Activated naive CD8-positive, alpha-beta T cell treated with anti-CD3 and anti-CD28 coated beads, Interleukin-2, amount 10 ng/mL, durations not matched to agents 7 days and 5 days (primary cell): ENCODE measurements at regions not wholly inside any gene's neighbourhood (a gene's known extent, or its start where the extent isn't known, plus 50 kb on each side); places are given as distances from the start of the nearest gene placed in this dataset.

Source experiments
- ATAC-seq: fragments of 150-1000 bp; cut with Tn5 transposase; one replicate; pipeline ENCODE4 v1.10.0; 2021; ENCODE audit warnings: low read depth, moderate library complexity
- POLR2A ChIA-PET: fragments of 350-600 bp; sonication (Branson Sonifier 250); formaldehyde crosslinking; loops from one replicate; lab custom pipeline; 2021; ENCODE audit warnings: antibody characterized with exemption; lab: Charles Lee
- DNase-seq: peaks from one replicate; pipeline ENCODE4 v3.0.0; 2021
- H3K27ac Mint-ChIP-seq: one replicate; pipeline ENCODE4 v1.8.0; 2022; ENCODE audit warnings: mild to moderate bottlenecking, mixed read lengths
- H3K27me3 Mint-ChIP-seq: one replicate; pipeline ENCODE4 v1.8.0; 2022; ENCODE audit warnings: mild to moderate bottlenecking, moderate library complexity, mixed read lengths
- H3K36me3 Mint-ChIP-seq: one replicate; pipeline ENCODE4 v1.8.0; 2021; ENCODE audit warnings: mild to moderate bottlenecking, mixed read lengths
- H3K4me1 Mint-ChIP-seq: one replicate; pipeline ENCODE4 v1.8.0; 2021; ENCODE audit warnings: mixed read lengths
- H3K4me3 Mint-ChIP-seq: one replicate; pipeline ENCODE4 v1.8.0; 2022; ENCODE audit warnings: mild to moderate bottlenecking, moderate library complexity, mixed read lengths
- H3K9me3 Mint-ChIP-seq: one replicate; pipeline ENCODE4 v1.8.0; 2021; ENCODE audit warnings: mixed read lengths

GRCh38 chr17:12362853-12363455, 302.7 kb upstream of the MYOCD start:
- POLR2A ChIA-PET: no interaction called here
- H3K4me3 Mint-ChIP-seq: no peak overlapping the region
- H3K27ac Mint-ChIP-seq: no peak overlapping the region
- no peaks in the 10 kb centered on the region for H3K36me3 Mint-ChIP-seq
- no peak for DNase-seq
- H3K4me1 Mint-ChIP-seq: no peaks in the 10 kb centered on the region
- H3K27me3 Mint-ChIP-seq: no peaks in the 10 kb centered on the region
- H3K9me3 Mint-ChIP-seq: peaks cover 10% of the 10 kb centered on the region
- ATAC-seq: no peak

GRCh38 chr17:12365805-12366204, 299.9 kb upstream of the MYOCD start:
- POLR2A ChIA-PET: no interaction called here
- ATAC-seq: no peak
- Mint-ChIP-seq H3K9me3 (peaks cover 14% of the 10 kb centered on the region), H3K4me1 (no peaks in the 10 kb centered on the region), H3K36me3 (no peaks in the 10 kb centered on the region), H3K27ac (no peak overlapping the region), H3K4me3 (no peak overlapping the region), H3K27me3 (no peaks in the 10 kb centered on the region)
- no peak for DNase-seq

GRCh38 chr17:12369065-12369464, 296.6 kb upstream of the MYOCD start:
- Mint-ChIP-seq H3K4me3 (no peak overlapping the region), H3K27ac (no peak overlapping the region), H3K9me3 (peaks cover 9% of the 10 kb centered on the region), H3K27me3 (no peaks in the 10 kb centered on the region), H3K4me1 (no peaks in the 10 kb centered on the region), H3K36me3 (no peaks in the 10 kb centered on the region)
- no peak for DNase-seq
- POLR2A ChIA-PET: no interaction called here
- no peak for ATAC-seq

GRCh38 chr17:12376276-12376675, 289.4 kb upstream of the MYOCD start:
- H3K36me3 Mint-ChIP-seq: no peaks in the 10 kb centered on the region
- ATAC-seq (no peak), DNase-seq (no peak)
- peaks cover 8% of the 10 kb centered on the region for H3K9me3 Mint-ChIP-seq
- no peaks in the 10 kb centered on the region for H3K4me1 Mint-ChIP-seq
- POLR2A ChIA-PET: no interaction called here
- H3K27ac Mint-ChIP-seq: no peak overlapping the region
- no peaks in the 10 kb centered on the region for H3K27me3 Mint-ChIP-seq
- H3K4me3 Mint-ChIP-seq: no peak overlapping the region

- Mint-ChIP-seq H3K4me1 (no peaks in the 10 kb centered on the region), H3K27me3 (no peaks in the 10 kb centered on the region), H3K36me3 (no peaks in the 10 kb centered on the region), H3K9me3 (peaks cover 5% of the 10 kb centered on the region), H3K4me3 (no peak overlapping the region), H3K27ac (no peak overlapping the region)
- no peak for ATAC-seq
- POLR2A ChIA-PET: no interaction called here
- no peak for DNase-seq
These were observed 279.5 kb upstream of the MYOCD start for GRCh38 chr17:12386225-12386624.

- no peaks in the 10 kb centered on the region for H3K36me3 Mint-ChIP-seq
- ATAC-seq (no peak), DNase-seq (no peak)
- POLR2A ChIA-PET: no interaction called here
- H3K4me1 Mint-ChIP-seq: no peaks in the 10 kb centered on the region
- H3K27ac Mint-ChIP-seq: no peak overlapping the region
- no peak overlapping the region for H3K4me3 Mint-ChIP-seq
- no peaks in the 10 kb centered on the region for H3K27me3 Mint-ChIP-seq
- no peaks in the 10 kb centered on the region for H3K9me3 Mint-ChIP-seq
These were observed 277.5 kb upstream of the MYOCD start for GRCh38 chr17:12388226-12388625.

- H3K27me3 Mint-ChIP-seq: no peaks in the 10 kb centered on the region
- peaks cover 1% of the 10 kb centered on the region for H3K9me3 Mint-ChIP-seq
- H3K4me3 Mint-ChIP-seq: no peak overlapping the region
- POLR2A ChIA-PET: no interaction called here
- H3K36me3 Mint-ChIP-seq: no peaks in the 10 kb centered on the region
- H3K4me1 Mint-ChIP-seq: no peaks in the 10 kb centered on the region
- H3K27ac Mint-ChIP-seq: no peak overlapping the region
- no peak for DNase-seq
- ATAC-seq: no peak
These were observed 276.3 kb upstream of the MYOCD start for GRCh38 chr17:12389421-12389820.

GRCh38 chr17:12390631-12391030, 275.1 kb upstream of the MYOCD start:
- Mint-ChIP-seq H3K27ac (no peak overlapping the region), H3K4me1 (no peaks in the 10 kb centered on the region), H3K9me3 (peaks cover 1% of the 10 kb centered on the region), H3K27me3 (no peaks in the 10 kb centered on the region), H3K4me3 (no peak overlapping the region), H3K36me3 (no peaks in the 10 kb centered on the region)
- POLR2A ChIA-PET: no interaction called here
- no peak for ATAC-seq
- DNase-seq: no peak

GRCh38 chr17:12391468-12391867, 274.2 kb upstream of the MYOCD start:
- Mint-ChIP-seq H3K4me3 (no peak overlapping the region), H3K27ac (no peak overlapping the region), H3K4me1 (no peaks in the 10 kb centered on the region), H3K9me3 (peaks cover 4% of the 10 kb centered on the region), H3K27me3 (no peaks in the 10 kb centered on the region), H3K36me3 (no peaks in the 10 kb centered on the region)
- ATAC-seq: no peak
- DNase-seq: no peak
- POLR2A ChIA-PET: no interaction called here

GRCh38 chr17:12395733-12396354, 269.8 kb upstream of the MYOCD start:
- Mint-ChIP-seq H3K9me3 (peaks cover 8% of the 10 kb centered on the region), H3K27ac (no peak overlapping the region), H3K27me3 (no peaks in the 10 kb centered on the region), H3K36me3 (no peaks in the 10 kb centered on the region), H3K4me3 (no peak overlapping the region), H3K4me1 (no peaks in the 10 kb centered on the region)
- DNase-seq: no peak
- ATAC-seq: no peak
- POLR2A ChIA-PET: no interaction called here

GRCh38 chr17:12398441-12399051, 267.1 kb upstream of the MYOCD start:
- Mint-ChIP-seq H3K27ac (no peak overlapping the region), H3K4me1 (no peaks in the 10 kb centered on the region), H3K27me3 (no peaks in the 10 kb centered on the region), H3K9me3 (peaks cover 8% of the 10 kb centered on the region), H3K36me3 (no peaks in the 10 kb centered on the region), H3K4me3 (no peak overlapping the region)
- no peak for DNase-seq
- ATAC-seq: no peak
- POLR2A ChIA-PET: no interaction called here

- ATAC-seq (no peak), DNase-seq (no peak)
- H3K36me3 Mint-ChIP-seq: no peaks in the 10 kb centered on the region
- H3K4me3 Mint-ChIP-seq: no peak overlapping the region
- H3K4me1 Mint-ChIP-seq: no peaks in the 10 kb centered on the region
- H3K27ac Mint-ChIP-seq: no peak overlapping the region
- H3K27me3 Mint-ChIP-seq: no peaks in the 10 kb centered on the region
- POLR2A ChIA-PET: no interaction called here
- H3K9me3 Mint-ChIP-seq: peaks cover 3% of the 10 kb centered on the region
These were observed 262.6 kb upstream of the MYOCD start for GRCh38 chr17:12402963-12403622.

- POLR2A ChIA-PET: no interaction called here
- Mint-ChIP-seq H3K4me1 (no peaks in the 10 kb centered on the region), H3K36me3 (no peaks in the 10 kb centered on the region), H3K9me3 (peaks cover 2% of the 10 kb centered on the region), H3K4me3 (no peak overlapping the region), H3K27ac (no peak overlapping the region), H3K27me3 (no peaks in the 10 kb centered on the region)
- ATAC-seq (no peak), DNase-seq (no peak)
These were observed 261.8 kb upstream of the MYOCD start for GRCh38 chr17:12403881-12404398.
